Activated CD4-positive, CD25-positive, alpha-beta regulatory T cell treated with anti-CD3 and anti-CD28 coated beads, Interleukin-2, amount 50 U/mL, for 72 hours (primary cell): ENCODE measurements at regions not wholly inside any gene's neighbourhood (a gene's known extent, or its start where the extent isn't known, plus 50 kb on each side); places are given as distances from the start of the nearest gene placed in this dataset.

Source experiments
- DNase-seq: peaks from one replicate; pipeline ENCODE4 v3.0.0; 2021

GRCh38 chr19:32269831-32270230, 75.6 kb upstream of the ZNF507 start:
- DNase-seq = no peak

- DNase-seq = no peak
Observed at GRCh38 chr19:32273483-32273882, 71.9 kb upstream of the ZNF507 start.

GRCh38 chr19:32287086-32287485, 58.3 kb upstream of the ZNF507 start:
- DNase-seq = no peak

GRCh38 chr19:32287811-32288227, 57.6 kb upstream of the ZNF507 start:
- no peak for DNase-seq

DNA sequence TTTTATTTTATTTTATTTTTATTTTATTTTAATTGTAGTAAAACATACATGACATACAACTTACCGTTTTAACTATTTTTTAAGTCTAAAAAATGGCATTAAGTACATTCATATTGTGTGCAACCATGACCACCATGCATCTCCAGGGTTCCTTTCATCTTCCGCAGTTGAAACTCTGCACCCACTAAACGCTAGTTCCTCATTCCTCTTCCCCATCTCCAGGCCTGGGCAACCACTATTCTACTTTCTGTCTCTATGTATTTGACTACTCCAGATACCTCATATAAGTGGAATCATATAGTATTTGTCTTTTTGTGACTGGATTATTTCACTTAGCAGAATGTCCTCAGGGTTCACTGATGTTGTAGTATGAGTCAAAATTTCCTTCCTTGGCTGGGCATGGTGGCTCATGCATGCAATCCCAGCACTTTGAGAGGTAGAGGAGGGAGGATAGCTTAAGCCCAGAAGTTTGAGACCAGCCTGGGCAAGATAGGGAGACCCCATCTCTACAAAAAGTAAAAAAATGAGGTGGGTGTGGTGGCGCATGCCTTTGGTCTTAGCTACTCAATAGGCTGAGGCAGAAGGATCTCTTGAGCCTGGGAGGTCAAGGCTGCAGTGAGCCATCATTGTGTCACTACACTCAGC, 55.7 kb upstream of the ZNF507 start:
- no peak for DNase-seq

DNA sequence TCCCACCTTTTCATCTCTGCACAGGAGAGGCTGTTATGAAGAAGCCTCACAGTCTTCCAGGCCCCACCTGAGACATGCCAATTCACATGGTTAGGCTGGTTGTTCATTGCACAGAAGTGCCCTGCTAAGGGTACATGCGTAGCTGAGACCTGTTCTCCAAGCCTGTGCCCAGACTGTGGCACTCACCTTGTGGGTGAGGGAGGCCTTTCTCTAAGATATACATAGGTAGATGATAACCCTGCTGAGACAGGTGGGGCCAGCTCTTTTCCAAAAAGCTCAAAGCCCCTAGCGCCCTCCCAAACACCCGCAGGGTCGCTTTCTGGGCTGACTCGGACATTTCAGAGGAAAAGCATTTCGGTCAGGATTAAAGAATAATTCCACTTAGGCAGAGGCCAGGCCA, 53.5 kb upstream of the ZNF507 start:
- DNase-seq = no peak

DNA sequence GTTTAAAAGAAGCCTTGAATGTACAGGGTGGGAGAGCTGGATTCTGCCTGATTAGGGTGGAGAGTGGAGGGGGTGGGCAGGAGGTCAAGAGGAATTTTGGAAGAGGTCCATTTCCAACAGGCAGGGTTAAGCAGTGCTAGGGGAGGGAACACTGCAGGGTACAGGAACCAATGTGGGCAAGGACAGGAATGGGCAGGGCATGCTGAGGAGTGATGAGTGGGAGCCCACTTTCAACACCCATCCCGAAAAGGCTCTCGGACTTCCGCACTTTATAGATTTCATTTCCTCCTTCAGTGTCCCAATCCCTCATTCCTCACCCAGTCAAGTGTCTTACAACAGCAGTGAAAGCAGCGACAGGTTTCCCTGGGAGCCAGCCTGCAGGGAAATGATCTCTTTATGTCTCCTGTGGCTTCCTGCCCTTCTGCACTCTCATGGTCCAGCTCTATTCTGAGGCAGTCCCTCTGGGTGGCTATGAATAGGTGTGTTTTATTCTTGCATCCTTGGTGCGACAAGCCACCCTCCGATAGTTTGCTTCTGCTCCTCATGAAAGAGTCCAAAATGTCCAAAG, 50.5 kb upstream of the ZNF507 start:
- no peak for DNase-seq
